ENCODE measurements at regions not wholly inside any gene's neighbourhood (a gene's known extent, or its start where the extent isn't known, plus 50 kb on each side); places are given as distances from the start of the nearest gene placed in this dataset.

- no peak for TF ChIP-seq CTCF (conservative IDR thresholded peaks at IDR 0.05)
- TF ChIP-seq ZFX (IDR thresholded peaks at IDR 0.05), result no peak
These were observed 143.8 kb upstream of the SLC38A2 start for GRCh38 chr12:46516238-46516932.

All from C4-2B (cell line).